Ovary (tissue), 3 donors: ENCODE measurements at regions not wholly inside any gene's neighbourhood (a gene's known extent, or its start where the extent isn't known, plus 50 kb on each side); places are given as distances from the start of the nearest gene placed in this dataset.

Experiments used
- CTCF ChIP-seq, 3 donors: fragments of 450-650 bp in 2 of 3; fragments of 200-600 bp in 1 of 3; IDR thresholded peaks; one replicate each; pipeline versions ENCODE4 v1.5.1 to v1.8.0; 2016 to 2022; ENCODE audit warnings: antibody characterized with exemption in 3 of 3, mild to moderate bottlenecking in 1 of 3
- POLR2A ChIP-seq: fragments of 450-650 bp; IDR thresholded peaks from one replicate; pipeline ENCODE4 v1.6.1; 2017; ENCODE audit warnings: antibody characterized with exemption, mild to moderate bottlenecking, moderate library complexity
- donor health status: DM: no; HTN: no; CAD: no.

- TF ChIP-seq POLR2A (no peak), CTCF (IDR thresholded peaks at IDR 0.05) (no peak)
Measured at GRCh38 chr10:69741671-69742355, 59.9 kb upstream of the COL13A1 start.
